ENCODE measurements at regions not wholly inside any gene's neighbourhood (a gene's known extent, or its start where the extent isn't known, plus 50 kb on each side); places are given as distances from the start of the nearest gene placed in this dataset.

- no peak for DNase-seq
- peaks cover 16% of the 10 kb centered on the region for H3K4me1 ChIP-seq
- no peaks in the 10 kb centered on the region for H3K36me3 ChIP-seq
- H3K27me3 ChIP-seq, result no peaks in the 10 kb centered on the region
- no peaks in the 10 kb centered on the region for H3K9me3 ChIP-seq
- TF ChIP-seq CTCF (IDR thresholded peaks at IDR 0.05; ENCODE audit: low read depth, low read length), result no peak
- H3K4me3 ChIP-seq (ENCODE audit: low read depth, low read length), result no peak overlapping the region
These were observed 443.2 kb downstream of the RPS24 start for GRCh38 chr10:78476844-78477243.

- H3K4me3 ChIP-seq (ENCODE audit: low read depth, low read length), result no peak overlapping the region
- peaks cover 3% of the 10 kb centered on the region; the same call in 1 of the 2 replicates for H3K4me1 ChIP-seq
- no peak for DNase-seq
- no peaks in the 10 kb centered on the region for H3K9me3 ChIP-seq
- no peaks in the 10 kb centered on the region for H3K27me3 ChIP-seq
- no peaks in the 10 kb centered on the region for H3K36me3 ChIP-seq
- TF ChIP-seq CTCF (IDR thresholded peaks at IDR 0.05; ENCODE audit: low read depth, low read length), result no peak
These were observed 445.3 kb downstream of the RPS24 start for GRCh38 chr10:78478919-78479318.

- Histone ChIP-seq H3K9me3 (no peaks in the 10 kb centered on the region), H3K27me3 (no peaks in the 10 kb centered on the region), H3K4me1 (peaks cover 3% of the 10 kb centered on the region; the same call in 1 of the 2 replicates), H3K36me3 (no peaks in the 10 kb centered on the region), H3K4me3 (ENCODE audit: low read depth, low read length) (no peak overlapping the region)
- no peak for TF ChIP-seq CTCF (IDR thresholded peaks at IDR 0.05; ENCODE audit: low read depth, low read length)
- no peak for DNase-seq
These were observed 445.8 kb downstream of the RPS24 start for GRCh38 chr10:78479467-78479866.

GRCh38 chr10:78481842-78482241 lies 448.2 kb downstream of the RPS24 start:
- TF ChIP-seq CTCF (IDR thresholded peaks at IDR 0.05; ENCODE audit: low read depth, low read length), result no peak
- no peaks in the 10 kb centered on the region for H3K9me3 ChIP-seq
- no peaks in the 10 kb centered on the region for H3K27me3 ChIP-seq
- no peaks in the 10 kb centered on the region for H3K4me1 ChIP-seq
- no peak for DNase-seq
- no peaks in the 10 kb centered on the region for H3K36me3 ChIP-seq
- H3K4me3 ChIP-seq (ENCODE audit: low read depth, low read length), result no peak overlapping the region

GRCh38 chr10:78483641-78484040 lies 450.0 kb downstream of the RPS24 start:
- Histone ChIP-seq H3K4me1 (no peaks in the 10 kb centered on the region), H3K36me3 (no peaks in the 10 kb centered on the region), H3K4me3 (ENCODE audit: low read depth, low read length) (no peak overlapping the region), H3K9me3 (no peaks in the 10 kb centered on the region), H3K27me3 (no peaks in the 10 kb centered on the region)
- no peak for TF ChIP-seq CTCF (IDR thresholded peaks at IDR 0.05; ENCODE audit: low read depth, low read length)
- no peak for DNase-seq

GRCh38 chr10:78489034-78489433 lies 455.4 kb downstream of the RPS24 start:
- Histone ChIP-seq H3K4me3 (ENCODE audit: low read depth, low read length) (no peak overlapping the region), H3K36me3 (no peaks in the 10 kb centered on the region), H3K27me3 (no peaks in the 10 kb centered on the region), H3K4me1 (no peaks in the 10 kb centered on the region), H3K9me3 (no peaks in the 10 kb centered on the region)
- no peak for TF ChIP-seq CTCF (IDR thresholded peaks at IDR 0.05; ENCODE audit: low read depth, low read length)
- no peak for DNase-seq
